Erythroblast (primary cell): ENCODE measurements at regions not wholly inside any gene's neighbourhood (a gene's known extent, or its start where the extent isn't known, plus 50 kb on each side); places are given as distances from the start of the nearest gene placed in this dataset.

Experiments
- GATA1 ChIP-seq: IDR thresholded peaks from 2 replicates; pipeline ENCODE4 v1.6.1; 2011; ENCODE audit warnings: low read depth, mild to moderate bottlenecking, control low read depth, low read length, moderate library complexity
- POLR2A ChIP-seq: IDR thresholded peaks from 2 replicates; pipeline ENCODE4 v1.6.1; 2011; ENCODE audit warnings: mild to moderate bottlenecking, low read length

- TF ChIP-seq POLR2A, result no peak
- TF ChIP-seq GATA1, result no peak
Measured at GRCh38 chr6:150528648-150529285, 70.9 kb upstream of the PLEKHG1 start.
